Ecto neural progenitor cell (in vitro differentiated cells): ENCODE measurements at regions not wholly inside any gene's neighbourhood (a gene's known extent, or its start where the extent isn't known, plus 50 kb on each side); places are given as distances from the start of the nearest gene placed in this dataset.

Source experiments
- DNase-seq: peaks from one replicate; pipeline ENCODE4 v3.0.0-alpha.2; 2018; ENCODE audit warnings: low spot score

DNA sequence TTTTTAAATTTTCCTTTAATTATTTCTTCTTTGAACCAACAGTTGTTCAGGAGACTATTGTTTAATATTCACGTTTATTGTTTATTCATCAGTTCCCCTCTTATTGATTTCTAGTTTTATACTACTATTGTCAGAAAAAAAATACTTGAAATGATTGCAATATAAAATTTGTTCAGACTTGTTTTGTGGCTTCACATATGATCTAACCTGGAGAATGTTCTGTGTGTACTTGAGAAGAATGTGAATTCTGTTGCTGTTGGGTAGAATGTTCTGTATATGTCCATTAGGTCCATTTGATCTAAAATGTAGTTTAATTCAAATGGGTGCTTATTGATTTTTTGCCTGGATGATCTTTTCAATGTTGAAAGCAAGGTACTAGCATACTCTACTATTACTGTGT is 408.7 kb upstream of the RIOK2 start:
- no peak for DNase-seq

DNA sequence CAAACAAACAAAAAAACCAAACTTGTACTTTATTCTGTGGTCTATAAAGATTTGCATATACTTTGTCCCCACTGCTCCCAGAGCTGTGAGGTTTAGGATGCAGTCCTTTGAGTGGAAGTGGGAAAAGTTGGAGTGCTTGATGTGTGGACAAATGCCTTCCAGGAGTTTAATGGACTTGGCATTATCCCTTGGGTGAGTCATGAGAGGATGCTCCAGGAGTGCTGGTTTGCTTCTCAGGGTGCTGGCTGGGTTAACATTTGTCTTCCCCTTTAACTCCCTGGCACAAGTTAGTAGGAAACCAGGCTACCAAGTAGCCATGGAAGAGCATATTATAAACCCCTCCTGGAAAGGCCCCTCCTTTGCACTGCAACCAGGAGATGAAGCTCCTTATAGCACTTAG is 417.4 kb upstream of the RIOK2 start:
- DNase-seq, result no peak

DNA sequence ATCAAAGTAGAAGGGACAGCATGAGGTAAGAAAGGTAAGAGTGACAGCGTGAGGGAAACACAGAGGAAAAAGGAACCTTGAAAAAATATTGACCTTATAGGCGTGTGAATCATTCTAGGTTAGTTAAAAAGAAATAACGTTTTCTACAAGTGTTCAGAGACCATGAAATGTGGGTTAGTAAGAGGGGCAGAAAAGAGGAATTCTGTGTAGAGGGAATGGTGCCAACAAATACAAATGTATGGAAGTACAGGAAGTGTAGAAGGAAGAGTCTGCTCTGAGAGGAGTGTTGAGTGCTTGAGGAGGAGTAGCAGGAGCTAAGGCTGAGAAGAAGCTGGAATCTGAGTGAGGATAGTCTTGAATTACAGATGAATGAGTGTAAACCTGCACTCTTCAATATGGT is 418.6 kb upstream of the RIOK2 start:
- no peak for DNase-seq

DNA sequence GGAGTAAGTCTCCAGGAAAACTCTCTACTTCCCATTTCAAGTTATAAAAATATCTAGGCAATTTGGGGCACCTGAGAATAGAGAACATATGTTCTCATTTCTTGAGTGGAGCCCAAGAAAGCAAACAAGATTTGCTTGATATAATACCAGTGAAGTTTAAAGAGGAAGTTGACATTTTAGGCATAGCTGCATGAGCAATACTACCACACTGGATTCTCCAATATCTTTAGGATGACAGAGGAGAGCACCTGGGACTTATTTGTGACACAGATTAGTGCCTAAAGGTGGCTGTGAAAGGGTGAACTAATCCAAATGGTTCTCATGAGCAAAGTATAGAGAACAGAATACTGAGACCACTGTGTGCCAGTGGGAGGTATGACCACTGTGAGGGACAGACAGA is 423.5 kb upstream of the RIOK2 start:
- DNase-seq, result no peak

DNA sequence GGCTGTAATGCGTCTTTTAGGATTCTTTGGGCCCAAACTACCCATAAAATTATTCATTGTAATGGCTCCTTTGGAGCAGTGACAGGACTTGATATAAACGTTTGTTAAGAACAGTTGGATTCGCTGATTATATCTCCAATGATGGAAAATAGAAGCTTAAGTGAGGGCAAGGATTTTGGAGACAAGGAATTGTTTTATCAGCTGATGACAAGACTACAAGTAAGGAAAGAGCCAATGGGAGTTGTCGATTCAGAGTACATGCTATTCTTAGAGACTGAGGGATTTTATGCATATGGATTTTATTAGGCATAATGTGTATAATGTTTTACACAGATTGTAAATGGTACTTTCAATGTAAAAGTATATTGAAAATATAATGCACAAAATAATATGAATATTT is 425.5 kb upstream of the RIOK2 start:
- DNase-seq, result no peak

DNA sequence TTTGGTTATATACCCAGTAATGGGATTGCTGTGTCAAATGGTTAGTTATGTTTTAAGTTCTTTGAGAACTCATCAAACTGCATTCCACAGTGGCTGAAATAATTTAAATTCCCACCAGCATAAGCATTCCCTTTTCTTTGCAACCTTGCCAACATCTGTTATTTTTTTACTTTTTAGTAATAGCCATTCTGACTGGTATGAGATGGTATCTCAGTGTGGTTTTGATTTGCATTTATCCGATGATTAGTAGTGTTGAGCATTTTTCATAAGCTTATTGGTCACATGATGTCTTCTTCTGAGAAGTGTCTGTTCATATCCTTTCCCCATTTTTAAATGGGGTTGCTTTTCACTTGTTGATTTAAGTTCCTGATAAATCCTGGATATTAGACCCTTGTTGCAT is 435.7 kb upstream of the RIOK2 start:
- DNase-seq, result no peak

DNA sequence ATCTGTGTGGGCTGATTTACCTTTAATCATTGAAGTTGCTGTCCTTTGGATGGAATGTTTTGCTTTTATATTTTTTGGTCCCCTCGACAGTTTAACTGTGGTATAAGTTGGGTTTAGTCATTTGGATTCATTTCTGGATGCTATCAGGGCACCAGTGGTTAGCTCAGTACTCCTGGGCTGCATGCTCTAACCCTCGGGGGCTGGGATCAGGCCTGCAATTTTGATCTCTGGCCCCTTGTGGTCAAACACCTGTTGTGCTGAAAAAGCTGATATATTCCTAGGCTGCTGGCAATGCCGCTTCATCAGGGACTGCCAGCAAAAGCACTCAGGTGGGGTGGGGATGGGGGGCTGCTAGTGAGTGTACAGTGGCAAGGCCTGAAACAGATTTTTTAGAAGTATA is 440.4 kb upstream of the RIOK2 start:
- no peak for DNase-seq

DNA sequence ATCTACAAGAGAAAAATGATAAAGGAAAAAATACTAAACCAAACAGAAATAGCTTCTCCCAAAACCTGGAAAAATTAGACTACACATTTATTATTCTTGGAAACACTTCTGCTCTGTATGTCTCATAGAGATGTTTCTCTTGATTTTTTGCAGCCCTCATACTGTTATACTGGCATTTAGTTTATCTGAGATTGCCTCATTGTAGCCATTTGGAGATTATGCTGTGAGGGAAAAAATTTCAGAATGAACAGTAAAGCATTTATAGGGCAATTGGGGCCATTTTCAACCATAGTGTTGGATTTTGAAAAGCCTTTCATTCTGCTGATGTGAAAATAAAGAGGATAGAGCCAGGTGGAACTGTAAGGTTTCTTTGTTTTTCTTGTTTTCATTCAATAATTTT is 441.8 kb upstream of the RIOK2 start:
- DNase-seq, result no peak

DNA sequence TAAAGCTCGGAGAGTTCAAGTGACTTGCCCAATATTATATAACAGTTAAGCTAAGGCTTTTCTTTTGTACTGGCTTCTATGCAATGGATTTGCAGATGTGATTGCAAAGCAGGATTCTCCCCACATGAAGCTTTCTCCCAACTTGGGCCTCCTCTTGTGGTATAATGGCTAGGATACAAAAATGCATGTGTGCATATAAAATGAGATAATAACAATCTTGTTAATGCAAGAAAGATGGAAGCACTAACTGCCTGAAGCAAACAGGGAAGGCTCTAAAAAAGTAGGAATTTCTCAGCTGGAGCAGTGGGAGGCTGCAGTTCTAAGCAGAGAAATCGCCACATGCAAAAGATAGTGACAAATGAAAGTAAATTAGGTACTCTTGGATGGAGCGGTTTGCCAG is 444.2 kb upstream of the RIOK2 start:
- DNase-seq, result no peak

DNA sequence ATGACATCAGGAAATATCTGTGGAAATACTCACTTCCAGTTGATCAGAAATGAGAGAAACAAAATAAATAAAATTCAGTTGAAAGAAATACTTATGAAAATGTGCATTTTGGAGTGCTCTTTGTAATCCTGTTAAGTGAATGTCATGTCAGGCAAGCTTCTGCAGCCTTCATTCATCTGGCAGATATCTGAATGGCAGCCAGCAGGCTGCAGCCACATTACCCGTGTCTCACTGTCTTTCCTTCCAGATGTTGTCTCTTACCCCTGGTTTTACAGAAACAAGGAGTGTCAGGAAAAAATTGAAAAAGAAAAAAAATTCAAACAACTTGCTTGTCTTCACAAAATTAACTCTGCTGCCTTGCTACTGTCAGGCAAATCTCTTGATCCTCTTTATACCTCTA is 445.0 kb upstream of the RIOK2 start:
- no peak for DNase-seq

DNA sequence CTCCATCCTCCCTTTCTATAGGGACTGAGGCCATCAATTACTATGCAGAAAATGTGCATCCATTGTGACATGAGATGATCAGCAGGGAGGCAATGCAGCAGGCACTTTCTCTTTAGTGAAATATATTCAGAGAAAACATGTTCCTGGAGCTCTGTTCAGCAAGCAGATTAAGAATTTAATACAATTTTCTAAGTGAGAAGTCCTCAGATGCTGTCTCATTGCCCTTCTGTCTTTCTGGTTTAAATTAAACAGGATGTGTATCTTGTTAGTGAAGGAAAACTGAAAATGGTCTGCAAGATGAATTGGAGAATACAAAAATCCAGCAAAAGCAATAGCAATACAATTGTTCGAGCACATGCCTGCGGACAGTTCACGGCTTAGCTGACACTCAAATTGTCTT is 445.8 kb upstream of the RIOK2 start:
- DNase-seq, result no peak

DNA sequence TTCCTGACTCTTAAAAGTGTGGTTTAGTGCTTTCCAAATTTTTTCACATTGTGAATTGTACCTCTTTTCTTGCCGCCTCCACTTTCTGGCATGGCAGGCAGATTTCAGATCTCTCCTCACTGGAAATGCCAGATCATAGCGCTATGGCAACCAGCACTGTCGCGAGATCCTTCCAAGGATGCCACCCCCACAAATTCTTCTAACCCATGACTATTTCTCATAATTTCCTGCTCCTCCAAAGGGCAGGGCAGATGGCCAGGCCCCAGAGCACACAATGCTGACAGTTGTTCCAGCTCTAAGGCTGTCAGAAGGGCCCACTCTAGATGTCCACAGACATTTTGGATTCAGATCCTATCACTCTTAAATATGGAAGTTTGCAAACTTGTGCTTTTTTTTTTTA is 446.2 kb upstream of the RIOK2 start:
- DNase-seq, result peak; percentile 46

DNA sequence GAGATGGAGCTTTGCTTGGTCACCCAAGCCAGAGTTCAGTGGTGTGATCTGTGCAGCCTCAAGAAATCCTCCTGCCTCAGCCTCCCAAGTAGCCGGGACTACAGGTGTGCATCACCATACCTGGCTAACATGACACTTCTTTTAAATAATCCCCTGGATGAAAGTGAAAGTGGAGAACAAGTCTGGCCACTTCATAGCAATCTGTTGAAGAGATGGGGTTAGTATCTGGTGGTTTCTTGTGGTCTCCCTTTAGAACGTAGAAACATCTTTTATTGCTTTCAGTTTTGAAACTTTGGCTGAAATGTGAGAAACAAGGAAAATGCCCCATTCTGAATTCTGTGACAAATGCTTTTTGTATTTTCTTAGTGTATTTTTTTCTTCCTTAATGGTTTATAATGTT is 452.5 kb upstream of the RIOK2 start:
- DNase-seq, result no peak

DNA sequence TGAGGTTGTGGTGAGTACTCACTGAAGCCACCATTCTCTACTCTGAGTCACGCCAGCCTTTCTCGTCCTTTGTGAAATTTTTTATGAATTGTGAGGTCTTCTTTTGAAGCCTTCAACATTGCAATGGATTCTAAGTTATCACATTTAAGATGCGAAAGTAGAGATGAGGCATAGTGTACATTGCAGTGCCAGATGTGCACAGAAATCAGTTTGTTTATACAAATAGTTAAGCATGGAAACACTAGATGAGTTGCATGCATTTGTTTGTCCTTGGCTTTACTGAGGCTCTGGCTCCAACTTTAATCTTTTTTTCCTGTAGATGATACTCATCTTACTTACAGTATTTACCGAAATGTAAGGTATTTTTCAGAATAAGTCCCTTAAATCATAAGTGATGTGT is 453.7 kb upstream of the RIOK2 start:
- no peak for DNase-seq

DNA sequence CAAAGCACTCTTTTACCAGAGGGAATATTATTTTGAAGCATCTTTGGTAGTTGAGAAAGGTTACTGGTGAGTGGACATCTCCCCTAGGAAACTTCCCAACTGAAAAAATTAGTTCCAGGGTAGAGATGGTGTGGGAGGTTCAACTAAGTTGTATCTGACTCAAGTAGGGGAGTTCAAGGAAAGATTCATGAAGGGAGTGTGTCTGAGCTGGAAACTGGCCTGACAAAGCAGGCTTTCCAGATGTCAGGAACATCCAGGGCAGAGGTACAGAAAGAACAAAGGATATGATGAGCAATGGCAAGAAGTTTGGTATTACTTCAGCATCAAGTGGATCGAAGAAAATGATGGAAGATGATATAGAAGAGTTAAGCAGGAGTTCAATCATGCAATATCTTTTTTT is 458.0 kb upstream of the RIOK2 start:
- no peak for DNase-seq

DNA sequence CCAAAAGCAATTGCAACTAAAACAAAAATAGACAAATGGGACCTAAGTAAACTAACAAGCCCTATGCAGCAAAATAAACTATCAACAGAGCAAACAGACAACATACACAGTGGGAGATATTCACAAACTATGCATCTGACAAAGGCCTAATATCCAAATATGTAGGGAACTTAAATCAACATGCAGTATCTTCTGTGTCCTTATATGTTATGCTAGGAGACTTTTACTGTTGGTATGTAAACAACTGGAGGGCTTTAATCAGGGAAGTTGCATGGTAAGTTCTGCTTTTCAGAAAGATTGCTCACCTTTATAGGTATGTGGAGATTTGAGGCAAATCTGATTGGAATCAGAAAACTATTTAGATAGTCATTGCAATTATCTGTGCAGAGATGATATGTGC is 461.2 kb upstream of the RIOK2 start:
- DNase-seq, result no peak

DNA sequence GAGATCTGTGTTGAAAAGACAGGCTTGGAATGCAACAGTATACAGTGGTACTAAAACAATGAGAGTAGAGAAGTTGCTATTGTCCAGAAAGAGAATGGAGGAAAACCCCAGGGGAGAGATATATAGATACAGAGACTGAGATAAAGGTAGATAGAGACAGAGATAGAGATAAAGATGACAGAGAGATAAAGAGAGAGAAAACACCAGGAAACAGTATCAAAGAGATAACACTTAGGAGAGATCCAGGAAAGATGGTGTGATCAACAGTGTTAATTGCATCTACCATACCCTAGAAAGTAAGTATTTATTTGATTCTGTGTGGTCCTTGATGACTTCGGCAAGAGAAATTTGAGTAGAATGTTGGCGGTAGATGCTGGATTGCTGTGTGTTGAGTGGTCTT is 461.8 kb upstream of the RIOK2 start:
- no peak for DNase-seq

DNA sequence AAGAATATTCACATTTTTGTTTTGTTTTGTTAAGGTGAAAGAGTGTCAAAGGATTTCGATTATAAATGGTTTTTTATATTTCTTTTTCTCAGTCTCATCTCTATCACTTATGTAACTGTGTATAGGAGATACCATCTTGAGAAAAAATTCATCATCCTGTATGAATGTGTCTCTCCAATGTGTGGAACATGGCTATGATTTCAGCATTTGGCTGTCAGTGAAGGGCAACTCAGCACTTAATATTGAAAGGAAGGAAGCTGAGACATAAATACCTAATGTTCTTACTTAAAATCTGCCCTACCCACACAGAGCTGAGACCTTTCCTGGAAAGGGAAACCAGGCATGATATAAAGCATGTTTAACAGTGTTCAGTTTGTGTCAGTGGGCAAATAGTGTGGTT is 474.2 kb upstream of the RIOK2 start:
- DNase-seq, result no peak

DNA sequence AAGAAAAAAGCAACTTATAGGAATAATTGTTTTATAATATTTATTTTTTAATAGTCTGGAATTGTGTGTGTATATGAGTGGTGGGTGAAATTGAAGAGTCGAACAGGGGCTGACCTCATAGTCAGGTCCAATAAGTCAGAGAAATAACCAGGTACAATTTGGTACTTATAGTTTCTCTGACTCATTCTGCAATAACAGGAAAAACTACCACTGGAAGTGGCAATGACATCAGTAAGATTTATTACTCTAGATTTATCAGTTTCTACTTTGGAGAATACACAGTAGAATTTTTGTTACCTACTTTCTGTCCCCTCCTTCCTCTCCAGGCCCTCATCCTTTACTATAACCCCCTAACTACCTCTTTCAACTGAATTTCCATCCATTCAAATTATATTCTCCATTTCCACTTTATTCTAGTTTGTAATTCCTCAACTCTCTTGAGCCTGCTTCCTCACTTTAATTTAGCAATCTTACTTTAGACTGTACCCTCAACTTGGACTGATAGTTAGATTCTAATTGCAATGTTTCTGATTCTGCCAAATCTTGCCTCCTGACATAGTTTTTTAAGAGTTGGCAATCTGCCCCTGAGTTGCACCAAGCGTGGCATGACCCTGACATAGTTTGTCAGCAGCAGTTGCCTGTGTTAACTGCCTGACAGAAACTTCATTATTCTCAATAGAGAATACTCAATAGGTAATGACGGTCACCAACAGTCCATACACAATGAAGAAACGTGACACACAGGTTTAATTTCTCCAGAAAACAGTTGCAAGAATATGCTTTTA is 475.3 kb upstream of the RIOK2 start:
- no peak for DNase-seq

DNA sequence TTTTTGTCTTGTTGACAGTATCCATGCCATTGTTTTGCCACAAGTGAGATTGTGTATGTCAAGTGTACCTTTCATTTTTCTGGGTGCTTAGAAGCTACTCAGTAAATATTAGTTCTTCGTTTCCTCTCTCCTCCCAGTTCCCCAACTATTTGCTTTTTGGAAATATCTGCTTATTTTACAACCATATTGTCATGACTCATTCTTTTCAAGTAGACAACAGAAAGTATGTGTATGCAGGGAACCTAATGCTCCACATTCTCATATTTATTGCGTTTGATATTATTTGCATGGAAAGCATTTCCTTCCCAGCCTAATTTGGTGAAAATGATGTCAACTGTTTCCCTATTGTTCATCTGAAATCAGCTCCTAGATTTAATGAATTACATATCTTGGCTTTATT is 483.7 kb upstream of the RIOK2 start:
- DNase-seq, result no peak

DNA sequence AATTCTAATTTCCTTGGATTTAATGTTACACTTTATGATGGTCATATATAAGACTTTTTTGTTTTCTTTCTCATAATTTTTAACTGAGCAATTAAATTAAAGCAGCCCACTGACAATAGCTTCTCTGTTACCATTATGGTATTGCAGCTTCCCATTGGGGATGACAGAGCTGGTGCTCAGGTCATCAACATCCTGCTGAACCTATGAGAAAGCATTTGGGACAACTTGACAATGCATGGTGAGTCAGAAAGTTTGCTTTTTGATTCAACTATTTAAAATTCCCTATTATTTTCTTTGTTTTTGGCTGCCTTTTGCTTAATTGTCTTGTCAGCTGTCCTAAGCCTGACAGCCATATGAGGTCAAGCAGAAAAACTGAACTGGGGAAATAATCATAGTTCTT is 487.4 kb upstream of the RIOK2 start:
- no peak for DNase-seq

DNA sequence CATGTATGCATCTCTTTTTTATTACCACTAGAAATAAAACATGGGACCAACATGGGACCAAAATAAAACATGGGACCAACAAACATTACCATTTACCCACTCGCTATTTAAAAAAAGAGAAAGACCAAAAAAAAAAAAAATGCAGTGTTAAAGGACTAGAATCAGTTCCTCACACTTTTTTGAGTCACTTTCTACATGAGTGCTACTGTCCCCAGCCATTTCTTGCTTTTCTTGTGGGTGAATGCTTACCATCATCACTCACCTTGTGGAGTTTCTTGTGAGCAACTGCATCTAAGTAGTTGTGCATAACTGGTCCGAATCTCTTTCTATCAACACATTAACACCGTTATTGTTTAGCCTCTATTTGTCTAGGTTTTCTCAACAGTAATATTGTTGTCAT is 493.6 kb upstream of the RIOK2 start:
- no peak for DNase-seq

DNA sequence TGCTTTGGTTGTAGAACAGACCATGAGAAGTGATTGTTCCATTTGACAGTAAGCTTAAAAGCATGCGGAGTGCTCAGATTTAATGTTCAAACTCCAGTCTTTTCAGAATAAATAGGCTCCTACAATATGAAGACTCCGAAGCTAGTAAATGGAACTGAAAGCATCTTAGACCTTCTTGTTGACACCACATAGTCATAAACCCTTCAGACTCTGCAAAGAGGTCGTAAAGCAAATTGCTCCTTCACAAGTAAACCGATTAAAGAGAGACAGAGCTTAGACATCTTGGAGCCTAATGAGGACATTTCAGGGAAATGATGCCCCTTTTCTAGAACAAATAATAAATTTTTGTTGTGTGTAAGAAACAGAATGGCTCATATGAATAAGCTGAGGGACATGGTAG is 511.0 kb upstream of the RIOK2 start:
- DNase-seq, result no peak

DNA sequence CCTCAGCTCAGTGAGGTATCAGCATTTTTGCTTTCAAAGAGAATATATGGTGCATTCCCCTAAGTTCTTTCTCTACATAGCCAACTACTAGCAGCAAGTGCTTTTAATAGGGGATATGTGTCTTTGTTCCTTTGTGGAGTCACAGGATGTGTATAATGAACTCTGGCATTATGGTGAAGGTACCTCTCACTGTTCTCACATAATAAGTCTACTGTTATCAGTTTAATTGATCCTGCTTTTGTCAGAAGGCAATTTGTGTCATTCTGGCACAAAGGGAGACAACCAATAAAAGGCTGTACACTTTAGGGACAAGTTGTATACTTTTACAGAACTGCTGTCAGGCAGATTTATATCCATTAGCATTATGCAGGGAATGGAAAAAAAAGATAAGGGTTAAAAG is 531.4 kb upstream of the RIOK2 start:
- DNase-seq, result no peak

DNA sequence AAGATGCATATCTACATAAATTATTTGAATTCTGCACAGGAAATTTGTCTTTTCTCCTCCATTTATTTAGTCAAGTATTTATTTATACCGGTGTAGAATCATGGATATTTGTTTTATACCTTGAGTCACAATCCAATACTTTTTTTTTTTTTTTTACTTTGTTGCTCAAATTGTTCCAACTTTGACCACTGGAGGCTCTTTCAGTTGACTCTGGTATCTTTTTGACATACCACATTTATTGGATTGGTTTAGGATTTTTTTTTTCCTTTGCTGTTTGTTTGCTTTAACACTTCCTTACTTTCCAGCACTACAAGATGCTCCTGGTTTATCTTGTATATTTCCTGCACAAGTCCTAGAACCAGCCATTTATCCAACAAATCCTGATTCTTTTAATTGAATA is 543.1 kb upstream of the RIOK2 start:
- no peak for DNase-seq
